HG03521 (cell line): ENCODE measurements at regions not wholly inside any gene's neighbourhood (a gene's known extent, or its start where the extent isn't known, plus 50 kb on each side); places are given as distances from the start of the nearest gene placed in this dataset.
"Not testable (repeated sequence)": the region's sequence is repeated elsewhere in the genome, so short reads cannot be mapped to it uniquely, and the experiment has no call there.

Experiments
- ATAC-seq: cut with Tn5 transposase; IDR thresholded peaks from one replicate; pipeline ENCODE4 v1.9.1; 2021; ENCODE audit warnings: mild to moderate bottlenecking, moderate library complexity; ENCODE audit not compliant: unreplicated experiment

DNA sequence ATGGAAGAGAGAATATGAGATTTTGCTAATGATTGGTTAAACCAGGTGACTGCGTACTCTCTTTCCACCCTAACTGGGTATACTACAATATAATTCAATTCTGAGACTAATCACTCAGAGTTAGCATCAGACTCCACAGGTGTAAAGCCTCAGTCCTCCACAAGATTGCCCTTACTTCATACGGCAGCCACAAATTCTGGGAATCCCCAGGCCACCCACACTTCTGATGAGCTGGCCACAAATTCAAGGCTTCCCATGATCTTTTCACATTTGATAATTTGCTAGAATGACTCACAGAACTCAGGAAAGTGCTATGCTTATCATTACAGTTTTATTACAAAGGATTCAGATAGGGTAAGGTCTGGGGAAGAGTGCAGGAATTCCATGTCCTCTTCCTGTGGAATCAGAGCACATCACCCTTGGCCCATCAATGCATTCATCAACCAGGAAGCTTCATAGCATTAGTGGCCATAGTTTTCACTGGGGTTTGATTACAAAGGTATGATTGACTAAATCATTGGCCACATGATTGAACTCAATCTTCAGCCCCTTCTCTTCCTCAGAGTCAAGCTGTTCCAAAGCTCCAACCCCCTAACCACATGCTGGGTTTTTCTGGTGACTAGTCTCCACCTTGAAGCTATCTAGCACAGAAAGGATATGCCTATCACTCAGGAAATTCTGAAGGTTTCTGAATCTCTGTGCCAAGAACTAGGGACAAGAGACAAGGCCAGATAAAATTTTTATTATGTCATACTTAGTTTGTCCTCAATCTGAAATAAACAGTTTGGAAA, 131.7 kb downstream of the HHIPL2 start:
- no peak for ATAC-seq

DNA sequence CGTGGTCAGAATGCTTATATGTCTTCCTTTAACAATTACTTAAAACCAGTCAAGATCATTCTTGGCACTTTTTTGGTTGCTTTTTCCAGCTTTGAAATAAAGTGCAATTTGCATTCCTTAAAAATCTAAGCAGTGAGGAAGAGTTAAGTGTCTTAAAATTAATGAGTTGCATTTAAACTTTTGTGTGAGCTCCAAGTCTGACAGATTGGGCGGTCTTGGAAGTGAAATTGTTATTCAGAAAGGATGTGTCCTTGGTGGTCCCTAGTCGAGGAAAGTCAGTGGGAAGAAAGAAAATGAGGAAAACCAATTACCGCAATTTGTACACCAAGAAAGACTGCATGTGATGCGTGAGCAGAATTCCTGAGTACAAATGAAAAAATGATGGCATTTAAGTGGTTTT, 132.5 kb downstream of the HHIPL2 start:
- no peak for ATAC-seq

DNA sequence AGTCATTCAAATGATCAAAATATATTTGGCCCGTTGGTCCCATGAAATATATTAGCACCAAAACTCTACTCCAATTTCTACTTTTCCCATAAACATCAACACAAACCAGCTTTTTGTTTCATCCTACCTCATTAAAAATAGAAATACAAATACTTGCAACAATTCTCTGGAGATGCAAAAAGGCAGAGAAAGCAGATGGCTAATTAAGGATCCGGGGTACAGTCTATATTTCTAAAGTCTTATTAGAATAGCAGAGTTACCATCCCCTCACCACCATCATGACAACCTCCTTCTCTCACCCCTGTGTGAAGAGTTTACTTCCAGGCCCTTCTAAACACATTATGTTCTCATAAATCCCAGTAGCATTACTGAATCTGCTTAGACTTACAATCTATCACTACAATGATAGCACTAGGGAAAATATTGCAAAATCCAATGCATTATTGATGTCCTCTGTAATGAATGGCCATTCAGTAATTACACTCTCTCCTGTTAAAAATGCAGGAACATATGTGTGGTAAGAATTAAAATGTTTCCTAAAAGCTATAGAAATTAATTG, 133.8 kb downstream of the HHIPL2 start:
- ATAC-seq = no peak

DNA sequence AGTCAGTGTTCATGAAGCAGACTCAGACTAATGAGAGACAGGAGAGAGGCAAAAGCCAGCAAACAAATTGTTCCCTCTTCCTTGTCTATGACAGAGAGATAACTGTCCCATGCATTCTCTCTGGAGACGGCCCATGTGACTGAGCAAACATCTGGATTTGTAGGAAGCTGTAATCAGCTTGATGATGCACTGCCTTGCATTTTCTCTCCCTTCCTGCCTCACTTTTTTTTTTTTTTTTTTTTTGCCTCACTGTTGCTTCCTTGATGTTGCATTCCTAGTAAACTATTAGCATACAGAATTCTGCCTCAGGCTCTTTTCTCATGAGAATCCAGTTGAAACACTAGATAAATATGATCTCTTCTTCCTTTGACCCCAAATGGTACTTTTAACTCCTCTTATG, 134.5 kb downstream of the HHIPL2 start:
- no peak for ATAC-seq

DNA sequence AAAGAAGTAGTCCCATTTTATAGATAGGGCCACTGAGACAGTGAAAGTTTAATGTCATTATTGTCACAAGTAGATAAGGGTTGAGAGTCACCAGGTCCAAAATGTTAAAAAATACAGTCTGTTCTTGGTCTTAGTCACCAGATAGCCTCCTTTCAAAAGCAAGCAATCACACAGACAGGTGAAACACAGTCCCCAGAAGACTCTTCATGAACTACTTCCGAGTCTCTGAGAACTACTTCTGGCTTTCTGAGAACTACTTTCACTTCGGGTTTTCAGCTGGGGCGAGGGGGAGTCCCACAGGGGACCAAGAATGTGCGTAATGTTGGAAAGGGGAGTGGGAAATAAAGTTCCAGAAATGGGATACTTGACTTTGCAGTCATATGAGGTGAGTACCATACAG, 143.2 kb downstream of the HHIPL2 start:
- ATAC-seq = peak; percentile 81

DNA sequence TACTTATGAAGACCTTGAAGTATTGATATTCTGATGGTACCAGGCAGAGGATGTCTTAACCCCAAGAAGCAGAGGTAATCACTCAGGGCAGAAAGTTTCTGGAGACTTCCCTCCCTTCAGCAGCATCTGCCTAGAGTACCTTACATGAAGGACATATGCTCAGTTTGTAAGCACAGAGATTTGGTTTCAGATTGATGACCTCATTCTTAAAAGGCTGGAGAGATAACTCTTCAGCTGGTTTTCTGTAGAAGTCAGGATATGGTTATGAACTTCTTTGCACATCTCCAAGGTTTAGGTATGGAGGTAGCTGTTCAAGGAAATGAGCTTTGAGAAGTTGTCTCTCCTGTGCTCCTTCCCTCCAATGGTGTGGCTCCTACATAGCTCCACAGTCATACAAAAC, 148.7 kb downstream of the HHIPL2 start:
- no peak for ATAC-seq

DNA sequence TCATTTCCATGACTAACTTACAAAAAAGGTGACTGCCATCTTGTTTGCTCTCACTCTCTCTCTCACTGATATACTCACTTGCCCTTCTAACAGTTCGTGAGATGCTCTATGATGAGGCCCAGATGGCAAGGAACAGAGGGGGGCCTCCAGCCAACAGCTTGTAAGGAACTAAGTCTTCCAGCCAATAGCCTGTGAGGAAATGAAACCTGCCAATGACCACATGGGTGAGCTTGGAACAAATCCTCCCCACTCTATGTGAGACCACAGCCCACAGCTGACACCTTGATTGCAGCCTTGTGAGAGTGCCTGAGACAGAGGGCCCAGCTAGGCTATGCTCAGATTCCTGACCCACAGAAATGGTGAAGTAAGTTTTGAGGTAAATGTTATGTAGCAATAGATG, 153.7 kb downstream of the HHIPL2 start:
- no peak for ATAC-seq

DNA sequence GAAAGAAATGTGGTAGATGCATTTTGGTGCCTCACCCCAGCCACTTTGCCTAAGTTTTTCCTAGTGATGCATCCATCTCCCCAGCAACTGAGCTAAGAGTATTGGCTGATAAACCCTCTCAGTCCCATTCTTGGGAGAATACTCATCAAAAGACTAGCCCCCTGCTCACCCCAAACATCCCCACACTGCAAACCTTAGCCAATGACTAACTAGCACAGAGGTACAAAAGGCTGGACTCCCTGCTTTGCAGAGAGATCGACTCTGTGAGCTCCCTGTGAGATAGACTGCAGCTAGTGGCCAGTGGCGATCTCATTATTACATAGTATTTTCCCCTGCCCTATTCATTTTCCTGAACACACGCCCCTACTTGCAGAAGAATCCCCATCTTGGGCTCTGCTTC, 155.3 kb downstream of the HHIPL2 start:
- ATAC-seq = no peak

DNA sequence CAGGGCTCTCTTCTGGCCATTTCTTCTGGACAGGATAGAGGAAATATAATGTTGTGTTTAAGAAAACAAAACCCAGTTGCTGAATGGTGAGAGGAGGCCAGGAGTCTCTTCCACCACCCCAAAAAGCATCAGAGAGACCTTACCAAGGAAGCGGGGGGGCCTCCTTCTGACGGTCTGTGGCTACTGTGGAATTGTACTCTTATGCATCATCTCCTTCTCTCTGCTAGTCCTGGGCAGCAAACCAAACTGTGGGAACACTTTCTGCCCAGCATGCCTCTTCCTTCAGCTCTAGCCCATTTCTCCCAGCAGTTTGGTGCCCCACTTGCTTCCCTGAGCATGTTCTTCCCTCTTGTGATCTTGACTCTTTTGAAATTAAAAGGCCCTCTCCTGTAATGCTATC, 157.7 kb downstream of the HHIPL2 start:
- ATAC-seq = no peak

DNA sequence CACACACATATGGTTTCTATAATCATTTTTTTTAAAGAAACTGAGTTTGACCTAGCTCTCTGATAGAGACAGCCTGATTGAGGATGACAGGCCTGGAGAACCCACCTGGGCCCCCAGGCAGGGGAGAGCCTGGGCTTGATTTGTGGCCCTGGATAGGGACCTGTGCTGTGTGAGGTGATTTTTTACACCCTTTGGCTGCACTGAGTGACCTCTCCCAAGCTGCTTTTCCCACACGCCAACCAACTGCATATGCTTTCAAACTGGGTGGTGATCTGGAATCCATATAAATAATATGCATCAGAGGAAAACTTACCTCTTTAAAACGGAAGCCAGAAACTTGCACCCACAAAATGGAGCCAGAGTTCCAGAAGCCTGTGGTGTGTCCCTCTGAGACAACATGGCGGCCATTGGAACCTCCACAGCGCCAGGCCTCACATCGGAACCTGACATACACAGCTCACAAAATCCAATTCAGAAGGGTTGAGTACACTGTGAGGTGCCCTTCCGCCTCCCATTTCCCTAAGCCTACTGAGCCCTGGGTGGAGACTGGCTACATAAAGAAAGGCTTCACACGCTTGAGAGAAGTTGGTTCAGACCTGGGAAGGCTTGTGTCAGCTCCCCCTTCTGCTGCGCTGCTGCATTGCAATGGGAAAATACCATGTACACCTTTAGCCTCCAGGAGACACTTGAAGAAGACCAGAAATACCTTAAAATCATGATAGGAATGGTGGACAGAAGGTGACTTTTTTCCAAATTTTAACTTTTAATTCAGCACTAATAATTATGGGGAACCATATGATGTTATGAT, 160.7 kb downstream of the HHIPL2 start:
- no peak for ATAC-seq

DNA sequence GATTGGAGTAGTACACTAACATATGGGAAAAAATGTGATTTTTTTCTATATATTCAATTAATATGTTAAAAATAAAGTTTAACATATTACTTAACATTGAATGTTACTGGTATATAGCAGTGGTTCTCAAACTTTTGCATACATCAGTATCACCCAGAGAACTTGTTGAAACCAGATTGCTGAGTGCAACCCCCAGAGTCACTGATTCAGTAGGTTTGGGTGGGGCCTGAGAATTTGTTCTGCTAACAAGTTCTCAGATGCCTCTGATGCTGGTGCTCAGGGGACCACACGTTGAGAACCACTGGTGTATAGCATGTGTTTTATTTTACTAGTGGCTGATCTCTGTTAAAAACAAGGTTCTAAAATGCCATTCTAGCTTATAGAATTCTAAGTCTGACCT, 161.9 kb downstream of the HHIPL2 start:
- ATAC-seq = no peak

DNA sequence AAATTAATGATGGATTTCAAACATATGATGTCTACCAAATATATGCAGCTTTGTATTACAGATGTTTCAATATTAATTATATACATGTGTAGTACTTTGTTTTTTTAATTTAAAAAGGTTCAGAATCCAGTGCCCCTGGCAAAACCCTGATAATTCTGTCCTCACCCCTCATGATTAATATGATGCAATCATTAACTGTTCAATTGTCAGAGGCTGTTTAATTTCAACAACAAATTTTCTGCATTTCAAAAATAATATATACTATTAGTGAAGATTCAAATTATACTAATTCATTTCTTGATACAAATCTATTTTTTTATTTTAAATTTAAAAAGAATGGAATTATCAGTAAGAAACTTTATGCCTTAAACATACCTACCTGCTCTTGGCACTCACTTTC, 162.6 kb downstream of the HHIPL2 start:
- ATAC-seq = no peak

DNA sequence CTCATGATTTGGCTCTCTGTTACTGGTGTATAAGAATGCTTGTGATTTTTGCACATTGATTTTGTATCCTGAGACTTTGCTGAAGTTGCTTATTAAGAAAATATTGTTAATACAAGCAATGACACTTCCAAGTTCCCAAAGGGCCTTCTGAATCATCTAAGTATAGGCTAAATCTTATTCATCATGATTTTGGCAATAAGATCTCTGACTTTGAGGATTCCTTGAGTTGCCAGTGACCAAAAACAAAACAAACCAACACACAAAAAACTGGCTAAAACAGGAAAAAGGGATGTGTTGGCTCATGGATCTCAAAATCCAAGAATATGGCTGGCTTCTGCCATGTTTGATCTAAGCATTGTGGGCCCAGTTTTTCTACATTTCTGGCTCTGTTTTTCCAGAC, 163.4 kb downstream of the HHIPL2 start:
- ATAC-seq = no peak

DNA sequence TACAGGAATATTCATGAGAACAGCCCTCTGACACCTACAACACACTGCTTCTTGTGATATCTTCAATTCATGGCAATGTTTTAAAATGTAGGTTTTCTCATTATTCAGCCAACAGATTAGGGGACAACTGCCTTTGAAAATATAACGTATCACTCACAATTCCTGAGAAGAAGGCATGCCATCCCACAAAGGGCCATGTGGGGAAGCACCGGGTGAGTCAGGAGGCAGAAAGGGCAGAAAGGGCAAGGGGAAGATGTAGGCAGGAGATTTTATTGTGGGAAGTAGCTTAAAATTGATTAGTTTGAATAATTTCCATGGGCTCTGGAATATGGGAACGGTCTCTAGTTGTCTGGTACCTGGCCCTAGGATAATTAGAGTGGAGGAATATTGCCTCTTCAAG, 165.7 kb downstream of the HHIPL2 start:
- no peak for ATAC-seq

DNA sequence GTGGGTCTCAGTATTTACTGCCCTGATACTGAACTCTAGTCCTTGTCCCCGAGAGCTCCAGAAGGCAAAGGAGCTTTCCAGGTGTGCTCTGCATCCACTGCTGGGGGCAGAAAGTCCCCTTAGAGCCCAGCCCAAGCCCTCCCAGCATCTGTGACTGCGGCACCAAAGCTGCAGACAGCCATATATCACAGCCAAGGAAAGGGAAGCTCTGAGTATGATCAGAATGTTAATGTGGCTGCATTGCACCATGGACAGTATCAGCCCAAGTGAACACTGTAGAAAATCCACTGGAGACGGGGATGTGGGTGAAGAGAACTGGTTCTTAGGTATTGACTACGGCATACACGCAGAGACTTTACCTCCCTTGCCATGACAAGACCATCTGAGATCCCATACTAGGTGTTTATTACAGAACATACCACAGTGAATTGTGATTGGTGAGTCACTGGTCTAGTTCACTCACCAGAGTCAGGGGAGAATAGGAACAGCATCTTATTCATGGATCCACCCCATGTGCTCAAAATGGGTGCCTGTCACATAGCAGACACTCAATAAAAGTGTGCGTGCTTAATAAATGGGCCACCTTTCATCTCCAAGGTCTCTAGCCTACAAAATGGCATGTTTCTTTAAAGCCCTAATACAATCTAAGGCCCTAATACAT, 170.3 kb downstream of the HHIPL2 start:
- ATAC-seq = no peak

DNA sequence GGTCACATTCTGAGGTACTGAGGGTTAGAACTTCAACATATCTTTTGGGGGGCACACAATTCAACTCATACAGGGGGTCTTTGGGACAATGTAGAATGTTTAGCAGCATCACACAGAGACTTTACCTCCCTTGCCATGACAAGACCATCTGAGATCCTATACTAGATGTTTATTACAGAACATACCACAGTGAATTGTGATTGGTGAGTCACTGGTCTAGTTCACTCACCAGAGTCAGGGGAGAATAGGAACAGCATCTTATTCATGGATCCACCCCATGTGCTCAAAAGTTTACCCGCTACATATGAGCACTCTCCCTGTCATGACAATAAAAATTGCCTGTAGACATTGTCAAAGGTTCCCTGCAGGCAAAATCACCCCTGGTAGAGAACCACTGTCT, 171.1 kb downstream of the HHIPL2 start:
- ATAC-seq = not testable (repeated sequence)

DNA sequence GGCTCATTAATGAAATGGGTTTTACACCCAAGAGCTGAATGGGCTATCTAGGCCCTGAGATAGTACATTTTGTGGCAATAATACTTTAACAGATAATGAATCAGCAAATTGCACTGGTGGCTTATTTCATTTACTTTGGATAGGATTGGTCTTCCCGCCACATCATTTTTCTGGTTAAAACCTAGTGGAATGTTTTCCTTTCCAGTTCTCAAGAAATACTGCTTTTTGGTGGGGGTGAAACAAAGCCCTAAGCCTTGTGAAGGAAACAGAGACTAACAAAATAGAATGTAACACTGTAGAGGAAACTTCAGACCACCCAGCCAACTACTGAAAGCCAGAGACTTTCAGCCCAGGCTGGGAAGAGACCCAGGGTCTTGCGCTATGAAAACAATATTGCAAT, 172.2 kb downstream of the HHIPL2 start:
- no peak for ATAC-seq

DNA sequence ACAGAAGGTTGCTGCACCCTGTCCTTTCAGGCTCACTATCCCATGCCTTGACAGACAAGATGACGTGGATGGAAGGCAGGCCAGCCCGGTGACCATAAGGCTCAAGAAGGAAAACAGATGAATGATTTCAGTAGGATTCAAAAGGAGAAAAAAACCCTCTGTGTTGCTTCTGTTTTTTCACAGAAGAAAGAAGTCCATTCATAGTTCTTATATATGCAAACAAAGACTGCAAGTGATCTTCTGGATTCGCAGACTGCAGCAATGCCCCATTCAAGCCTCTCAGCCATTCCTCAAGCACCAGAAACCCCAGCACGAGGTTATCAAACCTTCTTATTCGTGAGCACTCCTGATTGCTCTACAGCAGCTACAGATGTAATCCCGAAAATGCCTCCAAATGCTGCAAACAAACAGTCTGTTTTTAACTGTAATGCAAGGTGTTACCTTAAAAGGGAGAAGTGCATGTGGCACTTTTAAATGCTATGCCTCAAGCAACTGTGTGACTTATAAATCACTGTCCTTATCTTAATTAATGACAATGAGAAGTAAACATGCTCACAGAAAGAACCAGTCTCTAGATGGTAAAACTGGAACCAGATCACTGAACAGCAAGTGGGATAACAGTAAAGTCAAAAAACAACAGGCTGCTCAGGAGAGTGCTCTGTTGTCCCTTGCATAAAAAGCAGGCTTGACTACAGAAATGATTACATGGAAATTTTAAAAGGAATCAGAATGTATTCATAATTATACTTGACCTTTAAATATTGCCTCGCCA, 173.9 kb downstream of the HHIPL2 start:
- ATAC-seq = no peak

DNA sequence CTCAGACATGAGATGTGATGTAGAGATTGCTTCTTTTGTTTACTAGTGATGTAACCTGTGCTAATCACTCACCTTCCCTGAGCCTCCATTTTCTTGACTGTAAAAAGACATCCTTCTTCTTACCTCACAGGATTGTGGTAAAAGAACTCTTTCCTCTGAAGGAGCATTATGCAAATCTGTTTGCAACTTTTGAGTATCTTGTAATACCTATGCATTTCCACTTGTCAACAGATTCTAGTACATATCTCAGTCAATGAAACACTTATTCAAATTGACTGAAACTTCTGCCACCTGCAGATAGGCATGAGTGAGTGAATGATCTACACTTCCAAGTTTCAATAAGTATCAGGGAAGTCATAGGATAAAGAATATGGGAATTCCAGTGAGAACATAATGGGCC, 174.7 kb downstream of the HHIPL2 start:
- no peak for ATAC-seq

DNA sequence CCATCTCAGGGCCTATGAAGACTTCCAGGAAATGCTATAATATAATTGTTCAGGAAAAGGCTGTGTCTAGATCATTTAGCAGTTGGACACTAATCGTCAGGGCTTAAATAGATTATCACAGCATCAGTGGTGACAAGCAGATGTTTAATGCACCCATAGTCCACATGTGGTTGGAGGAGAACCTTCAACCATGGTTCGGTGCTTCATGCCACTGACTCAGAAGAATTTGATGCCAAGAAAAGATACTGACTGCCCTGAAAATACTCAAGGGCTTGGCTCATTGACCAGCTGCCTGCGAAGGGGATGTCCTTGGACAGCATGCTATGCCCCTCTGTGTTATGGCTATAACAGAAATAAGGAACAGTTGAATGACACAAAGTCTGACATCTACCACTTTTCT, 175.7 kb downstream of the HHIPL2 start:
- no peak for ATAC-seq
